ENCODE measurements at regions not wholly inside any gene's neighbourhood (a gene's known extent, or its start where the extent isn't known, plus 50 kb on each side); places are given as distances from the start of the nearest gene placed in this dataset.

DNA sequence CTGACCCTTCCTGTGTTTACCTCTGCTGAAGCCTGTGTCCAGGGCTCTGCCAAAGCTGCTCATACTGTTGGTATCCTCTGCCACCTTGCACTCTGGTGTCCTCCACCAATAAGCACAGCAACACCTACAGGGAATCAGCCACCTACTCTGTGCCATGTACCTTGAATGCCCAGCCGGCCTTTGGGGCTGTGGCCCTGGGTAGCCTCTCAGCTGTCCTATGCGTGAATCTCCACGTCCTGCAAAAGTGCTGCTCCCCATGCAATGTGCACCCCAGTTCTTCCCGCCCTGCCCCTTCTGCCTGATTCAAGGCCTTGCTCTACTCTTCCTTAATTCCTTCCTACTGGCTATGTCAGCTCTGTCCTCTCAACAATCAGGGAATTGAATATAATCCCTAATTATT is 506.5 kb downstream of the ARHGEF28 start:
- no peak for TF ChIP-seq OVOL3 (tag by site-specific recombination; IDR thresholded peaks at IDR 0.05)
- no peak for TF ChIP-seq ZNF214 (tag by site-specific recombination; IDR thresholded peaks at IDR 0.05; ENCODE audit: borderline replicate concordance)
- no peak for TF ChIP-seq ZNF670 (tag by site-specific recombination; IDR thresholded peaks at IDR 0.05; ENCODE audit: low read depth)
- no peak for TF ChIP-seq ZNF501 (tag by site-specific recombination; IDR thresholded peaks at IDR 0.05)
- TF ChIP-seq, protein P1, sequence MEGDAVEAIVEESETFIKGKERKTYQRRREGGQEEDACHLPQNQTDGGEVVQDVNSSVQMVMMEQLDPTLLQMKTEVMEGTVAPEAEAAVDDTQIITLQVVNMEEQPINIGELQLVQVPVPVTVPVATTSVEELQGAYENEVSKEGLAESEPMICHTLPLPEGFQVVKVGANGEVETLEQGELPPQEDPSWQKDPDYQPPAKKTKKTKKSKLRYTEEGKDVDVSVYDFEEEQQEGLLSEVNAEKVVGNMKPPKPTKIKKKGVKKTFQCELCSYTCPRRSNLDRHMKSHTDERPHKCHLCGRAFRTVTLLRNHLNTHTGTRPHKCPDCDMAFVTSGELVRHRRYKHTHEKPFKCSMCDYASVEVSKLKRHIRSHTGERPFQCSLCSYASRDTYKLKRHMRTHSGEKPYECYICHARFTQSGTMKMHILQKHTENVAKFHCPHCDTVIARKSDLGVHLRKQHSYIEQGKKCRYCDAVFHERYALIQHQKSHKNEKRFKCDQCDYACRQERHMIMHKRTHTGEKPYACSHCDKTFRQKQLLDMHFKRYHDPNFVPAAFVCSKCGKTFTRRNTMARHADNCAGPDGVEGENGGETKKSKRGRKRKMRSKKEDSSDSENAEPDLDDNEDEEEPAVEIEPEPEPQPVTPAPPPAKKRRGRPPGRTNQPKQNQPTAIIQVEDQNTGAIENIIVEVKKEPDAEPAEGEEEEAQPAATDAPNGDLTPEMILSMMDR (tag by site-specific recombination; IDR thresholded peaks at IDR 0.05): no peak
- TF ChIP-seq, protein P2, sequence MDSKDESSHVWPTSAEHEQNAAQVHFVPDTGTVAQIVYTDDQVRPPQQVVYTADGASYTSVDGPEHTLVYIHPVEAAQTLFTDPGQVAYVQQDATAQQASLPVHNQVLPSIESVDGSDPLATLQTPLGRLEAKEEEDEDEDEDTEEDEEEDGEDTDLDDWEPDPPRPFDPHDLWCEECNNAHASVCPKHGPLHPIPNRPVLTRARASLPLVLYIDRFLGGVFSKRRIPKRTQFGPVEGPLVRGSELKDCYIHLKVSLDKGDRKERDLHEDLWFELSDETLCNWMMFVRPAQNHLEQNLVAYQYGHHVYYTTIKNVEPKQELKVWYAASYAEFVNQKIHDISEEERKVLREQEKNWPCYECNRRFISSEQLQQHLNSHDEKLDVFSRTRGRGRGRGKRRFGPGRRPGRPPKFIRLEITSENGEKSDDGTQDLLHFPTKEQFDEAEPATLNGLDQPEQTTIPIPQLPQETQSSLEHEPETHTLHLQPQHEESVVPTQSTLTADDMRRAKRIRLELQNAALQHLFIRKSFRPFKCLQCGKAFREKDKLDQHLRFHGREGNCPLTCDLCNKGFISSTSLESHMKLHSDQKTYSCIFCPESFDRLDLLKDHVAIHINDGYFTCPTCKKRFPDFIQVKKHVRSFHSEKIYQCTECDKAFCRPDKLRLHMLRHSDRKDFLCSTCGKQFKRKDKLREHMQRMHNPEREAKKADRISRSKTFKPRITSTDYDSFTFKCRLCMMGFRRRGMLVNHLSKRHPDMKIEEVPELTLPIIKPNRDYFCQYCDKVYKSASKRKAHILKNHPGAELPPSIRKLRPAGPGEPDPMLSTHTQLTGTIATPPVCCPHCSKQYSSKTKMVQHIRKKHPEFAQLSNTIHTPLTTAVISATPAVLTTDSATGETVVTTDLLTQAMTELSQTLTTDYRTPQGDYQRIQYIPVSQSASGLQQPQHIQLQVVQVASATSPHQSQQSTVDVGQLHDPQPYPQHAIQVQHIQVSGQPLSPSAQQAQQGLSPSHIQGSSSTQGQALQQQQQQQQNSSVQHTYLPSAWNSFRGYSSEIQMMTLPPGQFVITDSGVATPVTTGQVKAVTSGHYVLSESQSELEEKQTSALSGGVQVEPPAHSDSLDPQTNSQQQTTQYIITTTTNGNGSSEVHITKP (tag by site-specific recombination; IDR thresholded peaks at IDR 0.05): no peak
- TF ChIP-seq ZNF530 (tag by site-specific recombination; IDR thresholded peaks at IDR 0.05; ENCODE audit: low read depth): no peak
- TF ChIP-seq, protein P3, sequence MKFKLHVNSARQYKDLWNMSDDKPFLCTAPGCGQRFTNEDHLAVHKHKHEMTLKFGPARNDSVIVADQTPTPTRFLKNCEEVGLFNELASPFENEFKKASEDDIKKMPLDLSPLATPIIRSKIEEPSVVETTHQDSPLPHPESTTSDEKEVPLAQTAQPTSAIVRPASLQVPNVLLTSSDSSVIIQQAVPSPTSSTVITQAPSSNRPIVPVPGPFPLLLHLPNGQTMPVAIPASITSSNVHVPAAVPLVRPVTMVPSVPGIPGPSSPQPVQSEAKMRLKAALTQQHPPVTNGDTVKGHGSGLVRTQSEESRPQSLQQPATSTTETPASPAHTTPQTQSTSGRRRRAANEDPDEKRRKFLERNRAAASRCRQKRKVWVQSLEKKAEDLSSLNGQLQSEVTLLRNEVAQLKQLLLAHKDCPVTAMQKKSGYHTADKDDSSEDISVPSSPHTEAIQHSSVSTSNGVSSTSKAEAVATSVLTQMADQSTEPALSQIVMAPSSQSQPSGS (tag by site-specific recombination; IDR thresholded peaks at IDR 0.05; ENCODE audit: low read depth): no peak
- no peak for TF ChIP-seq ZNF324 (tag by site-specific recombination; IDR thresholded peaks at IDR 0.05)
- no peak for TF ChIP-seq ZNF311 (tag by site-specific recombination; IDR thresholded peaks at IDR 0.05; ENCODE audit: borderline replicate concordance)
- TF ChIP-seq ZNF629 (tag by site-specific recombination; IDR thresholded peaks at IDR 0.05): no peak

Data from HEK293 (cell line).